OCI-LY1 (cell line): ENCODE measurements at regions not wholly inside any gene's neighbourhood (a gene's known extent, or its start where the extent isn't known, plus 50 kb on each side); places are given as distances from the start of the nearest gene placed in this dataset.

Source experiments
- CTCF ChIP-seq: fragments of 200-600 bp; sonication (generic), shearing (Covaris generic); IDR thresholded peaks from 2 replicates; pipeline ENCODE4 v1.5.1; 2017; ENCODE audit warnings: mild to moderate bottlenecking, antibody characterized with exemption, low read length, moderate library complexity, mixed read lengths
- EZH2 ChIP-seq: fragments of 200-600 bp; sonication (generic), shearing (Covaris generic); IDR thresholded peaks from 2 replicates; pipeline ENCODE4 v1.8.0; 2017; ENCODE audit warnings: borderline replicate concordance, mixed run types, mild to moderate bottlenecking, antibody characterized with exemption, low read length, moderate library complexity, mixed read lengths

GRCh38 chr3:30350901-30351300 lies 255.5 kb upstream of the TGFBR2 start:
- TF ChIP-seq CTCF (no peak), EZH2 (no peak)
